Skeletal muscle satellite cell (primary cell): ENCODE measurements at regions not wholly inside any gene's neighbourhood (a gene's known extent, or its start where the extent isn't known, plus 50 kb on each side); places are given as distances from the start of the nearest gene placed in this dataset.

Source experiments
- H3K27me3 ChIP-seq: 2 replicates; pipeline ENCODE4 v1.7.0; 2013; ENCODE audit warnings: low read length; ENCODE audit not compliant: control insufficient read depth, insufficient read depth
- H3K36me3 ChIP-seq: 2 replicates; pipeline ENCODE4 v1.7.0; 2013; ENCODE audit warnings: mild to moderate bottlenecking, control low read depth, low read length; ENCODE audit not compliant: insufficient read depth
- H3K4me1 ChIP-seq: 2 replicates; pipeline ENCODE4 v1.7.0; 2013; ENCODE audit warnings: low read length; ENCODE audit not compliant: control insufficient read depth, insufficient read depth
- H3K4me2 ChIP-seq: 2 replicates; pipeline ENCODE4 v1.7.0; 2013; ENCODE audit warnings: mild to moderate bottlenecking, low read length
- H3K4me3 ChIP-seq: 2 replicates; pipeline ENCODE4 v1.7.0; 2013; ENCODE audit warnings: low read length
- H3K9ac ChIP-seq: 2 replicates; pipeline ENCODE4 v1.7.0; 2013; ENCODE audit warnings: mild to moderate bottlenecking, low read depth, low read length, moderate library complexity
- H3K9me3 ChIP-seq: replicated peaks from 2 replicates; pipeline ENCODE4 v1.7.0; 2013; ENCODE audit warnings: mild to moderate bottlenecking, control low read depth, low read length

DNA sequence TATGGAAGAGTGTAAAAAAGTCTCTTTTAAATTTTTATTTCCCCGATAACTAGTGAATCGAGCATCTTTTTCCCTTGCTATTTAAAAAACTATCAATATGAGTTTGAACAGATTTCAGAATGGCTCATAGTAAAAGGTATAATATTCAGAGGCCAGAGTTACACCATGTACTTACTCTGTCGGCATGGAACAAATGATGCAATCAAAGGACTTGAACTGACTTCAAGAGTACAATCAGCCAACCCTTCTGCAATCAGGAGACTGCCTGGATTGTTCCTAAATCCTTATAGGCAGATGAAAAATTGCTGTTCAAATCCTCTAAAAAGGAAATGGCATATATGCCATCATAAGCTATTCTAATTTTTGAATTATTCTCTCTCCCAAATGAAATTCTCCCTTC is 273.3 kb downstream of the SH2D1A start:
- Histone ChIP-seq H3K9ac (no peak overlapping the region), H3K36me3 (no peaks in the 10 kb centered on the region), H3K4me3 (no peak overlapping the region), H3K4me1 (no peaks in the 10 kb centered on the region), H3K9me3 (no peaks in the 10 kb centered on the region), H3K27me3 (no peaks in the 10 kb centered on the region), H3K4me2 (no peak overlapping the region)

DNA sequence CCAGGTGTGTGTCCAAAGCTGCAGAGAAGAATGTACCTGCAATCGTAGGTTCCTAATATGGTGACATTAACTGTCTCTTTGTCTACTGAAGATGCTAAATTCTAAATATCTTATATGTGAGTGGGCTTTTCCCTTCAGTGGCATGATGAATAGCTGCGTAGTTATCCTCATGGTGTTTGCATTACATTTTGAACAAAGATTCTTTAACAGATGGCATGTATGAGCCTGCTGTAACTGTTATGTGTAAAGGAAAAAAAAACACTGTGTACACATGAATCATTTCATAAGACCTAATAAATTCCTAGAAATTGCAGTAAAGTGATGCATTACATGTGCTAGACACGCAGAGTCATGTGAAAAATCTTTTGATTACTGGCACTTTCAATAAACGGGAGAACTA is 288.0 kb downstream of the SH2D1A start:
- Histone ChIP-seq H3K36me3 (no peaks in the 10 kb centered on the region), H3K27me3 (no peaks in the 10 kb centered on the region), H3K4me3 (no peak overlapping the region), H3K4me1 (no peaks in the 10 kb centered on the region), H3K4me2 (no peak overlapping the region), H3K9me3 (no peaks in the 10 kb centered on the region), H3K9ac (no peak overlapping the region)

DNA sequence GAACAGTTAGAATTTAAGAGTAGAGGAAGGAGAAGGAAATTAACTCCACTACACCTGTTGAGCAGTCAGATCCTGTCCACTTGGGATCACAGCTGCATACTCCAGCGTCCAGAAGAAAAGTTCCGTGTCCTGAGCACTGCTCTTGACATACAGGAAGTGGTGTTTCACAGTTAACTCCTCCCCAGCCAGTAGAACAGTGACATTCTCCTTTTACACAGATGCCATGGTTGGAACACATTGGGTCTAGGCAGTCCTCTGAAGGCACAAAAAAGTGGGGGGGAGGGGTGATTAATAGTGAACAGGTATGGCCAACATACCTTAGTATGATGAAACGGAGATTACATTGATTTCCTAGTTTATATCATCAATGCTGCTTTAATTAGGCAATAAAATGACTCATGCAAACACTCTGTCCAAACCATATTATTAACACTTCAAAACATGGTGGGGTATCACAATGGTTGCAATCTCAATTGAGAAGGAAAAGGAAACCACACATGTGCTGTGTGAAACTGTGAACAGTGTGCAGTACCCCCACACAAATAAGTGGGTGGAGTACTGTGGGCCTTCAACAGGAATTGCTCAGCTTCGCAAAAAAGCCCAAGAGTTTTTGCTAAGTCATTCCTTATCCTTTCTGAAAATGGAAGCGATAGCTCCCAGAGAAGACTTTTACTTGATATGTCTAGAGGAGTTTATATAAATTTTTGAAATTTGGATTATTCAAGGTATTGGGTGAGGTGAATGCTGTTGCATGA is 295.6 kb downstream of the SH2D1A start:
- Histone ChIP-seq H3K4me1 (no peaks in the 10 kb centered on the region), H3K4me3 (no peak overlapping the region), H3K9me3 (no peaks in the 10 kb centered on the region), H3K27me3 (no peaks in the 10 kb centered on the region), H3K4me2 (no peak overlapping the region), H3K9ac (no peak overlapping the region), H3K36me3 (no peaks in the 10 kb centered on the region)

DNA sequence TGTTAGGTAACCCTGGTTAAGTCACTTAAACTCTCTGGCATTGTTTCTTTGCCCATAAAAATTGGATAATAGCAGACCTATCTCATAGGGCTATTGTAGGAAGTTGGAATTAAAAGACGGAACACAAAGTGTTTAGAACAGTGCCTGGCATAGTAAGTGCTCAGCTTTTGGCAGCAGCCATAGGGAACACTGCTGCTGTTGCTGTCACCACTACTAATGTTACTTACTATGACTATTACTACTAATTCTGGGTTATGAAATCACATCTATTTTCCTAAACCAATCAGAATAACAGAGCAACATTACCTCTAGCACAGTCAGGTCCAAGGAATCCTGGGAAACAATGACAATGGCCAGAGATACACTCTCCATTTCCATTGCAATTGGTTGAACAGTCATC is 300.0 kb downstream of the SH2D1A start:
- no peaks in the 10 kb centered on the region for H3K36me3 ChIP-seq
- H3K4me3 ChIP-seq: no peak overlapping the region
- no peaks in the 10 kb centered on the region for H3K4me1 ChIP-seq
- H3K27me3 ChIP-seq: no peaks in the 10 kb centered on the region
- no peak overlapping the region for H3K9ac ChIP-seq
- no peak overlapping the region for H3K4me2 ChIP-seq
- H3K9me3 ChIP-seq: no peaks in the 10 kb centered on the region

DNA sequence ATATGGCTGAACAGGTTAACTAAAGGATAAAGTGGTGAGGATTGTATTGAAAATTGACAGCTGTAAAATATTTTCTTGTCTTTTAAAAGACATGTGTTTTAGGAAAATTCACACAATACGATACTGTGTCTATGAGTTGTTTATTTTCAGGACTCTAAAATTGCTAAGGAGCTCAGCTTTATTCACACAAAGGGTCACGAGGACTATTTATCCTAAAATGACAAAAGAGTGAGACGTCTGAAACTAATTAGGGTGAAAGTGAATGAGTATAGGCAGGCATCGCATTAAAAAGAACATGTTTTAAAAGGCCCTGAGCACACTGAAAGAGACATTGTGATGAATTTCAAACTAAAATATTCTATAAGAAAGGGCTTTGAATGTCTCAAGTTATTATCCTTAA is 304.7 kb downstream of the SH2D1A start:
- H3K4me1 ChIP-seq: no peaks in the 10 kb centered on the region
- no peaks in the 10 kb centered on the region for H3K27me3 ChIP-seq
- H3K4me2 ChIP-seq: no peak overlapping the region
- no peaks in the 10 kb centered on the region for H3K9me3 ChIP-seq
- H3K4me3 ChIP-seq: no peak overlapping the region
- H3K9ac ChIP-seq: no peak overlapping the region
- H3K36me3 ChIP-seq: no peaks in the 10 kb centered on the region

DNA sequence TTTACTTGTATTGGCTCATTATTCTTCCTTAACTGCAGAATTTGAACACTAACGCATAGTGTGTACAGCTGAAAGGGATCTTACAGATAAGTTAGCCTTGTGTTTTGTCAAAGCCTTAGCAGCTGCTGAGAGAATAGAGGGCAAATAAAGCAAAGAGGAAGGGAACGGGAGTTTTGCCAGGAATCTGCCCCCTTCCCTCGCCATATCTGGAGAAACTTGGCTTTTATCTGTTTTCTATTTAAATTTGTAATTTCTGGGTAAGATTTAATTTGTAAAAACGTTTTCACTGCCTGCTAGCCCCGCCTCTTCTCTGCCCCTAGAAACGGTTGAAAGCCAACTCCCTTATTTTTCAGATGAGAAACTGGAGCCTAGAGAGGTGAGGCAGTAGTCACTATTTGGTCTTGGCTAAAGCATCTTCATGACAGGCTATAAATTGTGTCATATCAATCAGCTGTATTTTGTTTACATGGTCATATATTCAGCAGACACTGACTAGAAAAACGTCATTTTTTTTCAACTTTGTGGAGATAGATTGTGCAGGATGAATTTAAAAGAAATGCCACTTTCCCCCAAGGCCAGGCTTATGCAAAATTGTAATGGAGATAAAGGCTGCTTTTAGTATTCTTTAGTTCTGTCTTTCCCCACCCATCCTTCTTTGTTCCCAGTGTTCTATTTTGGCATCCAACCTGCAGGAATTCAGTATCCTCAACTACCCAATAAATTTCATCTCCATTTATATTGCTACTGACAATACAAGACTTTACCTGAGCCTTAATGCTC is 319.4 kb downstream of the SH2D1A start:
- H3K4me2 ChIP-seq: no peak overlapping the region
- no peak overlapping the region for H3K4me3 ChIP-seq
- H3K27me3 ChIP-seq: no peaks in the 10 kb centered on the region
- H3K36me3 ChIP-seq: no peaks in the 10 kb centered on the region
- no peaks in the 10 kb centered on the region for H3K4me1 ChIP-seq
- H3K9me3 ChIP-seq: no peaks in the 10 kb centered on the region
- no peak overlapping the region for H3K9ac ChIP-seq

DNA sequence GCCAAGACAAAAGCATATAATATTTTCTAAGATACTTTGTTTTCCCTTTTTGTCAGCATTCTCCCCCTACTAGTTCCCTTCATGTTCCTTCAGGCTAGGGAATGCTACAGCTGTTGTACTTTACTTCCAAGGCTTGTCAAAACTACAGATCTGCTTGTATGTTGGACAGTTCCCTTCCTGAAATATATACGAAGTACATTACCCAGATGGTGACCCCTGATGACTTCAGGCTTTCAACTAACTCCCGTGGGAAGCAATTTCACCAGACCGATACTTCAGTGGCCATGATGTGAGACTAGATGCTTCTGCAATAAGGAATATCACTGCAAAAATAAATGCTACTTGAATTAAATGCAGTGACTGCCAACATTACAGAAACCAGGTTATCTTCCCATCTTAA is 332.8 kb downstream of the SH2D1A start:
- Histone ChIP-seq H3K4me3 (no peak overlapping the region), H3K36me3 (no peaks in the 10 kb centered on the region), H3K9me3 (no peaks in the 10 kb centered on the region), H3K9ac (no peak overlapping the region), H3K4me2 (no peak overlapping the region), H3K4me1 (no peaks in the 10 kb centered on the region), H3K27me3 (no peaks in the 10 kb centered on the region)

DNA sequence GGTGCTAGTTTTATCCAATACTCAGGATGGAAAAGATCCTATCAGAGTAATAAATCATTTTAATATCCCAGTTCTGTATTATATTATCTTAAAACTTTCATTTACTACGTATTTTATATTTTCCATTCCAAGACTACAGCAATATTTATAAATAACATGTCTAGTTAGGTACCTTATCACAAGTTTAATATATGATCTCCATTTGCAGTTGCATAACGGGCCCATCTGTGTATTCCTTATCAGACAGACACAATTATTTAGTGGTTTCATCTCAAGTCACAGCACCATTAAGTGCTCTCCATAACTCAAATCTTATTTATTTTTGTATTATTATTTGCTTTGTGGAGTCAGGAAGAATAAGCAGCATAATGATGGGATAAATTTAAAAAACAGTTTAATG is 333.9 kb downstream of the SH2D1A start:
- no peaks in the 10 kb centered on the region for H3K4me1 ChIP-seq
- no peaks in the 10 kb centered on the region for H3K9me3 ChIP-seq
- H3K9ac ChIP-seq: no peak overlapping the region
- H3K4me3 ChIP-seq: no peak overlapping the region
- no peaks in the 10 kb centered on the region for H3K27me3 ChIP-seq
- no peaks in the 10 kb centered on the region for H3K36me3 ChIP-seq
- no peak overlapping the region for H3K4me2 ChIP-seq

DNA sequence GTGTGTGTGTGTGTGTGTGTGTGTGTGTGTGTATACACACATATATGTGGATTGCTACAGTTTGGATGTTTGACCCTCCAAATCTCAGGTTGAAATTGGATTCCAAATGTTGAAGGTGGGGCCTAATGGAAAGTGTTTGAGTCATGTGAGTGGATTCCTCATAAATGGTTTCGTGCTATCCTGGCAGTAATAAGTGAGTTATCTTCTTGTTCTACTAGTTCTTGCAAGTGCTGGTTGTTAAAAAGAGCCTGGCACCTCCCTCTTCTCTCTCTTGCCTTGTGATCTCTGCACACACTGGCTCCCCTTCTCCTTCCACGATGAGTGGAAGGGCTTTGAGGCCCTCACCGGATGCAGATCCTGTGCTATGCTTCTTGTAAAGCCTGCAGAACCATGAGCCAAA is 344.1 kb downstream of the SH2D1A start:
- H3K36me3 ChIP-seq: no peaks in the 10 kb centered on the region

DNA sequence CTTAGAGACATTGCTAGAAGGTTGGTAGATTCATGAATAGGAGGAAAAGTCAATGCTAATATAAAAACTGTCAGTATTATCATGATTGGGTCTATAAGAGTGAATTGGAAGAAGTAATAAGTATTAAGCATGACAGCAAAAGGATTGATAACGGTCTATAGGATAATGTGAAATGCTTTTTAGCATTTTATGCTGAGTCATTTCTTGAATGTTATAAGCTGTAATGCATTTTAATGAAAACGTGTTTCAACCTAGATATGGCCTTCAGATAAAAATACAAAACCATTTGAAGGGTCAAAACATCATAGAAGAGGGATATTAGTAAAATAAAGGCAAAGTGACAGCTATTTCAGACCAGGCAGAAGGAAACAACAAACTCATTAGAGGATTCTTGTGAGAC is 353.5 kb downstream of the SH2D1A start:
- Histone ChIP-seq H3K9me3 (no peaks in the 10 kb centered on the region), H3K36me3 (no peaks in the 10 kb centered on the region), H3K27me3 (no peaks in the 10 kb centered on the region), H3K4me1 (no peaks in the 10 kb centered on the region), H3K4me3 (no peak overlapping the region), H3K9ac (no peak overlapping the region), H3K4me2 (no peak overlapping the region)

More for the DNA sequence above, 344.1 kb downstream of the SH2D1A start:
- Histone ChIP-seq H3K4me3 (no peak overlapping the region), H3K9ac (no peak overlapping the region), H3K4me1 (no peaks in the 10 kb centered on the region), H3K9me3 (no peaks in the 10 kb centered on the region), H3K4me2 (no peak overlapping the region), H3K27me3 (no peaks in the 10 kb centered on the region)

DNA sequence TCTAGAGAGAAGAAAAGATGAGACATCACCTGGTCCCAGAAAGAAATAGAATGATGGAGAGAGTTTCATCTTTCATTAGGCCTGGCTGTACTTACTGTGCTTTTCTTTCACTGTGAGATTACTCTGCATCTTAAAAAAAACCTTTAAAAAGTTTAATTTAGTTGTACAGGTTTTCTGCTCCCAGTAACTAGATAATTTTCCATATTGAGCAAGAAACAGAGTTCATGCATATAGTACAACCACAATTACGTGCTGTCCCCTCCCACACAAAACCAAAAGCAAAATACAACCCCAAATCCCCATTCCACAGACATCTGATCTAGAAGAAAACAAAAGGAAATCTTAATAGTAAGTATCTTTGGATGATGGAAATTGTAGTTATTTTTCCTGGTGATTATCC is 371.2 kb downstream of the SH2D1A start:
- Histone ChIP-seq H3K36me3 (no peaks in the 10 kb centered on the region), H3K9ac (no peak overlapping the region), H3K4me3 (no peak overlapping the region), H3K4me2 (no peak overlapping the region), H3K27me3 (no peaks in the 10 kb centered on the region), H3K4me1 (no peaks in the 10 kb centered on the region), H3K9me3 (no peaks in the 10 kb centered on the region)

DNA sequence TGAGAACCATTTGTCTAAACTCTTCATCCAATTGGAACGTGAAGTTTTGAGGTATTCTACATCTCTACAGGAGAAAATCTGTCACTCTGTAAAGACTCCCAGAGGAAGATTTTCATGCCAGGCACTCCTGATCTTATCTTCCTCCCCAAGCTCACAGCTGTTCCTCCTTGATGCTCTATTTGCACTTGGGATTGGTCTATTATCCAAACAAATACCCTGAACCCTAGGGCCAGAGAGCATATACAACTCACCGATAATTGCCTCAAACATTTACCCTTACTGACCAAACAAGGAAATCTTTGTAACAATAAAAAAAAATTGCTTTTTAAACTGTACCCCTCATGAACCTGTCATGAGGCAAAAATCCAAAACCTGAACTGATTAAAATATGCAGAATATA is 372.7 kb downstream of the SH2D1A start:
- Histone ChIP-seq H3K9me3 (no peaks in the 10 kb centered on the region), H3K27me3 (no peaks in the 10 kb centered on the region), H3K4me2 (no peak overlapping the region), H3K36me3 (no peaks in the 10 kb centered on the region), H3K4me3 (no peak overlapping the region), H3K4me1 (no peaks in the 10 kb centered on the region), H3K9ac (no peak overlapping the region)
